Activated B cell treated with CpG ODN at 0.5 μM for 24 hours (primary cell): ENCODE measurements at regions not wholly inside any gene's neighbourhood (a gene's known extent, or its start where the extent isn't known, plus 50 kb on each side); places are given as distances from the start of the nearest gene placed in this dataset.

ENCODE experiments used
- ATAC-seq: fragments of 200-7000 bp; cut with Tn5 transposase; one replicate; pipeline ENCODE4 v1.10.0; 2021; ENCODE audit warnings: low read depth, mild to moderate bottlenecking, moderate library complexity
- CTCF ChIA-PET: fragments of 350-600 bp; sonication (Branson Sonifier 250); formaldehyde crosslinking; loops from one replicate; lab custom pipeline; 2021; ENCODE audit warnings: antibody characterized with exemption; lab: Charles Lee
- POLR2A ChIA-PET: fragments of 350-600 bp; sonication (Branson Sonifier 250); formaldehyde crosslinking; loops from one replicate; lab custom pipeline; 2021; ENCODE audit warnings: antibody characterized with exemption; lab: Charles Lee
- DNase-seq: peaks from one replicate; pipeline ENCODE4 v3.0.0; 2022
- H3K27ac Mint-ChIP-seq: one replicate; pipeline ENCODE4 v1.8.0; 2020; ENCODE audit warnings: mixed read lengths
- H3K27me3 Mint-ChIP-seq: one replicate; pipeline ENCODE4 v1.8.0; 2021; ENCODE audit warnings: mixed read lengths
- H3K36me3 Mint-ChIP-seq: one replicate; pipeline ENCODE4 v1.8.0; 2021; ENCODE audit warnings: low read depth, mixed read lengths
- H3K4me1 Mint-ChIP-seq: one replicate; pipeline ENCODE4 v1.8.0; 2021; ENCODE audit warnings: mixed read lengths
- H3K4me3 Mint-ChIP-seq: one replicate; pipeline ENCODE4 v1.8.0; 2020; ENCODE audit warnings: mild to moderate bottlenecking, mixed read lengths
- H3K9me3 Mint-ChIP-seq: one replicate; pipeline ENCODE4 v1.8.0; 2020; ENCODE audit warnings: mixed read lengths
- intact Hi-C: fragments of 100-400 bp; cut with micrococcal nuclease; formaldehyde crosslinking; loops from one replicate; pipeline ENCODE4 v1.15.1; 2024
- TF ChIP-seq, protein P1 (sequence below): fragments of 200-600 bp; IDR thresholded peaks from one replicate; pipeline ENCODE4 v1.8.0; 2022; ENCODE audit warnings: antibody characterized with exemption, mild to moderate bottlenecking

DNA sequence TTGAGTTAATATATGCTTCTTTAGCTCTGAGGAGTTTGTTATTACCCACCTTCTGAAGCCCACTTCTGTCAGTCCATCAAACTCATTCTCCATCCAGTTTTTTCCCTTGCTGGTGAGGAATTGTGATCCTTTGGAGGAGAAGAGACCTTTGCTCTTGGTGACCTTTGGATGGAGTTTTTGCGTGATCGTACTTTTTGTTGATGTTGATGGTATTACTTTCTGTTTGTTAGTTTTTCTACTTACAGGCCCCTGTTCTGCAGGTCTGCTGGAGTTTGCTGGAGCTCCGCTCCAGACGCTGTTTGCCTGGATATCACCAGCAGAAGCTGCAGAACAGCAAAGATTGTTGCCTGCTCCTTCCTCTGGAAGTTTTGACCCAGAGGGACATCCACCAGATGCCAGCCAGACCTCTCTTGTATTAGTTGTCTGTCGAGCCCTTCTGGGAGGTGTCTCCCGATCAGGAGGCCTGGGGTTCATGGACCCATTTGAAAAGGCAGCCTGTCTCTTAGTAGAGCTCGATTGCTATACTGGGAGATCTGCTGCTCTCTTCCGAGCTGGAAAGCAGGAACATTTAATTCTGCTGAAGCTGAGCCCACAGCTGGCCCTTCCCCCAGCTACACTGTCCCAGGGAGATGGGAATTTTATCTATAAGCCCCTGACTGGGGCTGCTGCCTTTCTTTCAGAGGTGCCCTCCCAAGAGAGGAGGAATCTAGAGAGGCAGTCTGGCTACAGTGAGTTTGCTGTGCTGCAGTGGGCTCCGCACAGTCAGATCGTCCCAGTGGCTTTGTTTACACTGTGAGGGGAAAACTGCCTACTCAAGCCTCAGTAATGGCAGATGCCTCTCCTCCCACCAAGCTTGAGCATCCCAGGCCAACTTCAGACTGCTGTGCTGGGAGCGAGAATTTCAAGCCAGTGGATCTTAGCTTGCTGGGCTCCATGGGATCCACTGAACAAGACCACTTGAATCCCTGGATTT lies 445.5 kb downstream of the MAN2A1 start:
- Mint-ChIP-seq H3K4me3 (no peak overlapping the region), H3K27me3 (no peaks in the 10 kb centered on the region), H3K9me3 (peaks cover 26% of the 10 kb centered on the region), H3K4me1 (no peaks in the 10 kb centered on the region), H3K27ac (no peak overlapping the region), H3K36me3 (no peaks in the 10 kb centered on the region)
- no peak for DNase-seq
- CTCF ChIA-PET: no interaction called here
- POLR2A ChIA-PET: no interaction called here
- TF ChIP-seq, protein P1, sequence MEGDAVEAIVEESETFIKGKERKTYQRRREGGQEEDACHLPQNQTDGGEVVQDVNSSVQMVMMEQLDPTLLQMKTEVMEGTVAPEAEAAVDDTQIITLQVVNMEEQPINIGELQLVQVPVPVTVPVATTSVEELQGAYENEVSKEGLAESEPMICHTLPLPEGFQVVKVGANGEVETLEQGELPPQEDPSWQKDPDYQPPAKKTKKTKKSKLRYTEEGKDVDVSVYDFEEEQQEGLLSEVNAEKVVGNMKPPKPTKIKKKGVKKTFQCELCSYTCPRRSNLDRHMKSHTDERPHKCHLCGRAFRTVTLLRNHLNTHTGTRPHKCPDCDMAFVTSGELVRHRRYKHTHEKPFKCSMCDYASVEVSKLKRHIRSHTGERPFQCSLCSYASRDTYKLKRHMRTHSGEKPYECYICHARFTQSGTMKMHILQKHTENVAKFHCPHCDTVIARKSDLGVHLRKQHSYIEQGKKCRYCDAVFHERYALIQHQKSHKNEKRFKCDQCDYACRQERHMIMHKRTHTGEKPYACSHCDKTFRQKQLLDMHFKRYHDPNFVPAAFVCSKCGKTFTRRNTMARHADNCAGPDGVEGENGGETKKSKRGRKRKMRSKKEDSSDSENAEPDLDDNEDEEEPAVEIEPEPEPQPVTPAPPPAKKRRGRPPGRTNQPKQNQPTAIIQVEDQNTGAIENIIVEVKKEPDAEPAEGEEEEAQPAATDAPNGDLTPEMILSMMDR: no peak
- no peak for ATAC-seq
- intact Hi-C loops: no loop called here

DNA sequence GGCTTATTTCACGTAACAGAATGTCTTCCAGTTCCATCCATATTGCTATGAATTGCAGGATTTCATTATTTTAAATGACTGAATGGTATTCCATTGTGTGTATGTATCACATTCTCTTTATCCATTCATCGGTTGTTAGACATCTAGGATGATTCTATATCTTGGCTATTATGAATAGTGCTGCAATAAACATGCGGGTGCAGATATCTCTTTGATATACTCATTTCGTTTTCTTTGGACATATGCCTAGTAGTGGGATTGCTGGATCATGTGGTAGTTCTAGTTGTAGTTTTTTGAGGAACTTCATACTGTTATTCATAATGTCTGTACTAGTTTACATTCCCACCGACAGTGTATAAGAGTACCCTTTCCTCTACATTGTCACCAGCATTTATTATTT lies 460.5 kb downstream of the MAN2A1 start:
- DNase-seq (no peak), ATAC-seq (no peak)
- no peak overlapping the region for H3K27ac Mint-ChIP-seq
- no peaks in the 10 kb centered on the region for H3K9me3 Mint-ChIP-seq
- ChIA-PET CTCF (no interaction called here), POLR2A (no interaction called here)
- TF ChIP-seq, protein P1: no peak
- no peak overlapping the region for H3K4me3 Mint-ChIP-seq
- no peaks in the 10 kb centered on the region for H3K36me3 Mint-ChIP-seq
- intact Hi-C loops: no loop called here
- no peaks in the 10 kb centered on the region for H3K4me1 Mint-ChIP-seq
- H3K27me3 Mint-ChIP-seq: no peaks in the 10 kb centered on the region

DNA sequence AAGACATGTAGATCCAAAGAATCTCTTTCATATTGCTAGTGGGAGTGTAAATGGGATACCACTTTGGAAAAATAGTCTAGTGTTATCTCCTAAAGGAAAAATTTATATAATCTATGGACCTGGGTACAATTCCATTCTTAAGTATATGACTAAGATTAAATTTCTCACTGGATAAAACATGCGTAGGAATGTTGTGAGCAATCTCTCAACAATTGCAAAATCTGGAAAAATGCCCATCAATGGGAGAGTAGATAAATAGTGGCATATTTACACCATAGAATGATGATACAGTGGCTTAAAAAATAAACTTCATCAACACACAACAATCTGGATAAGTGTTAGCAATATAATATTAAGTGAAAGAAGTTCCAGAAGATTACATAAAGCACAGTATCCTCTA lies 469.5 kb downstream of the MAN2A1 start:
- TF ChIP-seq, protein P1: no peak
- peaks cover 2% of the 10 kb centered on the region for H3K9me3 Mint-ChIP-seq
- no peaks in the 10 kb centered on the region for H3K27me3 Mint-ChIP-seq
- intact Hi-C loops: no loop called here
- POLR2A ChIA-PET: no interaction called here
- no peak overlapping the region for H3K4me3 Mint-ChIP-seq
- no peaks in the 10 kb centered on the region for H3K4me1 Mint-ChIP-seq
- H3K27ac Mint-ChIP-seq: no peak overlapping the region
- ATAC-seq: no peak
- H3K36me3 Mint-ChIP-seq: no peaks in the 10 kb centered on the region
- CTCF ChIA-PET: no interaction called here
- no peak for DNase-seq

DNA sequence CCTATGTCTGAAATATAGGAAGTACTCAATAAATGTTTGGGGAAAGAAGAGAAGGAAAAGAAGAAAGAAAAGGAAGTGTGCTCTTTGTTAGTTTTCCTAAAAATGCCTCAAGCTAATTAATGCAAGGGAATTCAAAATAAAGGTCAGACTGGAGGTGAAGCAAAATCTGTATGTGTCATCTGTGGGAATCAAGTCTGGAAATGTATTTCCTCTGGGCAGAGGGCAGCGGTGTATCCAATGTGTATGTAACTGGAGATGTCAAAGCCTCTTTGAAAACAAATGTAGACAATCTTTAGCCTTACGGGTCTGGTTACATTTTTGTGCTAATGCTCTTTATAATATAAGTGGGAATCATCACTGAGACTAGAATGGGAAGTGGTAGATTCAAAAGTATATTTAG lies 471.4 kb downstream of the MAN2A1 start:
- ChIA-PET CTCF (no interaction called here), POLR2A (no interaction called here)
- TF ChIP-seq, protein P1: no peak
- H3K4me3 Mint-ChIP-seq: no peak overlapping the region
- no peaks in the 10 kb centered on the region for H3K27me3 Mint-ChIP-seq
- no peaks in the 10 kb centered on the region for H3K9me3 Mint-ChIP-seq
- no peaks in the 10 kb centered on the region for H3K36me3 Mint-ChIP-seq
- no peak overlapping the region for H3K27ac Mint-ChIP-seq
- intact Hi-C loops: no loop called here
- ATAC-seq: no peak
- no peak for DNase-seq
- H3K4me1 Mint-ChIP-seq: no peaks in the 10 kb centered on the region

DNA sequence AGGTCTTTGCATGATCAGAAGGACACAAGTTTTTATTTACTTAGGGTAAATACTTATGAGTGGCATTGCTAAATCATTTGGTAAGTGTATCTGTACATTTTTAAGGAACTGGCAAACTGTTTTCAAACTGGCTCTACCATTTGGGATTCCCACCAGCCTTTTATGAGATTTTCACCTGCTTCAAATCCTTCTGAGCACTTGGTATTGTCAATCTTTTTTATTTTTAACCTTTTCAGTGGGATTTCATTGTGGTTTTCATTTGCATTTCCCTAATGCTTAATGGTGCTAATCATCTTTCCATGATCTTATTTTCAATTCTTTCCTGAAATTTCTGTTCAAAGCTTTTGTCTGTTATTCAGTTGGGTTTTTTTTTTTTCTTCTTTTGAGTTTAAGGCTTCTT lies 475.6 kb downstream of the MAN2A1 start:
- no peaks in the 10 kb centered on the region for H3K27me3 Mint-ChIP-seq
- CTCF ChIA-PET: no interaction called here
- no peak for DNase-seq
- no peak overlapping the region for H3K27ac Mint-ChIP-seq
- H3K36me3 Mint-ChIP-seq: no peaks in the 10 kb centered on the region
- no peaks in the 10 kb centered on the region for H3K4me1 Mint-ChIP-seq
- TF ChIP-seq, protein P1: no peak
- intact Hi-C loops: no loop called here
- POLR2A ChIA-PET: no interaction called here
- no peak for ATAC-seq
- no peak overlapping the region for H3K4me3 Mint-ChIP-seq
- H3K9me3 Mint-ChIP-seq: peaks cover 1% of the 10 kb centered on the region
